AG10803 (cell line): ENCODE measurements at regions not wholly inside any gene's neighbourhood (a gene's known extent, or its start where the extent isn't known, plus 50 kb on each side); places are given as distances from the start of the nearest gene placed in this dataset.

Experiments used
- DNase-seq: peaks from one replicate; pipeline ENCODE4 v3.0.0; 2010; ENCODE audit warnings: low read depth
- H3K4me3 ChIP-seq: 2 replicates; pipeline ENCODE4 v1.5.1; 2011; ENCODE audit warnings: mild to moderate bottlenecking, low read length, control low read depth
- CTCF ChIP-seq: conservative IDR thresholded peaks from 2 replicates; pipeline ENCODE4 v1.5.1; 2011; ENCODE audit warnings: mild to moderate bottlenecking, low read length, control low read depth, inconsistent platforms

- no peak for TF ChIP-seq CTCF
- no peak overlapping the region for H3K4me3 ChIP-seq
Observed at GRCh38 chr2:217412277-217412676, 552.4 kb upstream of the TNP1 start.

GRCh38 chr2:217410681-217410960 is 550.8 kb upstream of the TNP1 start:
- no peak for TF ChIP-seq CTCF

More at GRCh38 chr2:217412277-217412676, 552.4 kb upstream of the TNP1 start:
- DNase-seq: no peak

GRCh38 chr2:217409949-217410680 is 550.3 kb upstream of the TNP1 start:
- no peak overlapping the region for H3K4me3 ChIP-seq
- TF ChIP-seq CTCF: no peak
- no peak for DNase-seq

More at GRCh38 chr2:217410681-217410960, 550.8 kb upstream of the TNP1 start:
- H3K4me3 ChIP-seq: no peak overlapping the region
- no peak for DNase-seq

DNA sequence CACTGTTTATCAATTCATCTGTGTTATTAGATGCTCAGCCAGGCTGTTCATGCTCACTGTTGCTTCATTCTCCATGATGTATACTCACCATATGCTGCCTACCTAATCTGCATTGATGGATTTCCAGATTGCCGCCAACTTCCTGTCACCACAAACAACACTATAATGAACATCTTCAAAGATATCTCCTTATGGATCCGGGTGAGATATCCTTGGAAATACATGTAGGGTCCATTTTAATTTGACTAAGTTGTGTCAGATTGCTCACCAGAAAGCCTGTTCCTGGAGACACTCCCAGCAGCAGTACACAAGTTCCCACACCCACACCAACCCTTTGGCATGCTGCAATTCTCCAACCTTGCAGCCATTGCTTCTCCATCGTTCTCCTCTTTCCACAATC is 547.5 kb upstream of the TNP1 start:
- H3K4me3 ChIP-seq: no peak overlapping the region
- no peak for TF ChIP-seq CTCF
- DNase-seq: no peak

GRCh38 chr2:217404236-217404760 is 544.4 kb upstream of the TNP1 start:
- DNase-seq: no peak
- H3K4me3 ChIP-seq: no peak overlapping the region
- TF ChIP-seq CTCF: no peak

- no peak for TF ChIP-seq CTCF
- DNase-seq: no peak
- no peak overlapping the region for H3K4me3 ChIP-seq
Observed at GRCh38 chr2:217402761-217403383, 543.0 kb upstream of the TNP1 start.

- no peak for DNase-seq
- no peak overlapping the region for H3K4me3 ChIP-seq
- TF ChIP-seq CTCF: no peak
Observed at GRCh38 chr2:217402144-217402543, 542.3 kb upstream of the TNP1 start.
